CD4-positive, alpha-beta T cell treated with Interleukin-15 for 4 hours (primary cell): ENCODE measurements at regions not wholly inside any gene's neighbourhood (a gene's known extent, or its start where the extent isn't known, plus 50 kb on each side); places are given as distances from the start of the nearest gene placed in this dataset.
"Not testable (repeated sequence)": the region's sequence is repeated elsewhere in the genome, so short reads cannot be mapped to it uniquely, and the experiment has no call there.

Experiments
- DNase-seq: peaks from one replicate; pipeline ENCODE4 v3.0.0-alpha.2; 2020; ENCODE audit warnings: low spot score

DNA sequence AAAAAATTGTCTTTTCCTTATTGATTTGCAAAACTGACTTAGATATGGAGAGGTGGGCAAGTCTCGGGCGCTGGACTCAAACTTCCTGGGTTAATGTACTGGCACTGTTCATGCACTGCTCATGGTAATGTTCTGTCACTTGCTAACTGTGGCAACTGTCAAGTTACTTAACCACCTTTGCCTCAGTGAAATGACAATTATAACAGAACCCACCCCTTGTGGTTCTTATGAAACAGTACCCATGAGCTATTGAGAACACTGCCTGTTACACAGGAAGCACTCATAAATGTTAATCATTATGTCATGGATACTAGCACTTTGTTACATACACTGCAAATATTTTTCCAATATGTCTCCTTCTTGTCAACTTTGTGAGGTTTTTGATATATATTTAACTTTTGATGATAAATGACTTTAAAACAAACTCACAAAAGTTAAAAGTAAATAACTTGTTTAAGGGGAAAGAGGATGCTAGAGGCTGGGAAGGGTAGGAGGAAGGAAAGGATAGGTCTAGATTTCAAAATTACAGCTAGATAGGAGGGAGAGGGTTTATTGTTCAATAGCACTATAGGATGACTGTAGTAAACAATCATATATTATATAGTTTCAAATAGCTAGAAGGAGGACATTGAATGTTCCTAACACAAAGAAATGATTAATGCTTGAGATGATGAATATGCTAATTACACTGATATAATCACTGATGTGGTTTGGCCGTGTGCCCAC, 342.5 kb downstream of the ADGRL2 start:
- no peak for DNase-seq

DNA sequence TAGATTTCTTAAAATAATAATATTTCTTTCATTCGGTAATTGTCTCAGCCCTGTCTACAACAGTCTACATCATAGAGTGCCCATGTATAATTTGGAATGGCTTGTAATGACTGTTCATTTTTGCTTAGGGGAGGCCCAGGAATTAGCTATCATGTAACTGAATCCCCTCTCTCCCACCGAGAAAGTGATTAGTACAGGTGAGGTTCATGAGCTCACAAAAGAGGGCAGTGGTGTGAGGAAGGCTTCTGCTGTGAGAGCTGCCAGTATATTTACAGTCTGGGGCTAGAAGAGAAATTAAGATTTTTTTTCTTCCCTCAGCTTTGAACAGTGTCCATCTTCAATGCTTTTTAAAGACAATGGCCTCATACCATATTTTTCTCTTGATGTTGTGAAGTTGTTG, 340.7 kb downstream of the ADGRL2 start:
- no peak for DNase-seq

DNA sequence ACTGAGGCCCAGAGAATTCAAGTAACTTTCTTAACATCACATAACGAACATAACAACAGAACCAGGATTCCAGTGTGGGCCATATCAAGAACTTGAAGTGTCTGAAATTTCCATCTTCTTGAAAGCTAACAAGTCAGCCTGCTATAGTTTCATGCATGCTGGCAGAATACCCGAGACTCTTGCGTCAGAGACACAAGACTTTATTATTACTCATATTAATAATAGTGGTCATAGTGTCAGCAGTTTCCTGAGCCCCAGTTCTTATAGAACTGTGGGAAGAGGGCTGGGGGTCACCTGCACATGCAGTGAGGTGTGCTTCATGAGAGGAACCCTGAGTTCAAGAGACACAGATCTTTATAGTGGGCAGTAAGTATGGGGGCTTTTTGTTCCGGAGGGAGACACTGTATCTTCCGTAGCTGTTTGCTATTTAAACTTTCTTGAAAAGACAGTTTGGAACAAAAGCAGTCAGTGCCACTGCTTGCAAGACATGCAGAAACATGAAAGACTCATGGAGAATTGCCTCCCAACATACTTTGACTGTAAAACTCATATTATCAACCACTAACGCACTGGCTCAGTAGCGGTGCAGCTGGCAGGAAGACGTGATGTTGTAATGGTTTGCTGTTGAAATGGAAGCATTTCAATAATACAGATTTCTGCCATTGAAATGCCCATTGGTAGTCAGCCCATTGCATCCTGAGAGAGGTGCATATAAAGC, 339.2 kb downstream of the ADGRL2 start:
- DNase-seq, result no peak

DNA sequence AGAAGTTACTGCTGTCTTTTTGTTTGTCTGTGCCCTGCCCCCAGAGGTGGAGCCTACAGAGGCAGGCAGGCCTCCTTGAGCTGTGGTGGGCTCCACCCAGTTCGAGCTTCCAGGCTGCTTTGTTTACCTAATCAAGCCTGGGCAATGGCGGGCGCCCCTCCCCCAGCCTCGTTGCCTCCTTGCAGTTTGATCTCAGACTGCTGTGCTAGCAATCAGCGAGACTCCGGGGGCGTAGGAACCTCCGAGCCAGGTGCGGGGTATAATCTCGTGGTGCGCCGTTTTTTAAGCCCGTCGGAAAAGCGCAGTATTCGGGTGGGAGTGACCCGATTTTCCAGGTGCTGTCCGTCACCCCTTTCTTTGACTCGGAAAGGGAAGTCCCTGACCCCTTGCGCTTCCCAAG, 335.6 kb downstream of the ADGRL2 start:
- DNase-seq, result not testable (repeated sequence)

GRCh38 chr1:82125866-82126265, 325.1 kb downstream of the ADGRL2 start:
- DNase-seq, result no peak

GRCh38 chr1:82125119-82125518, 324.4 kb downstream of the ADGRL2 start:
- DNase-seq, result no peak

GRCh38 chr1:82121421-82121820, 320.7 kb downstream of the ADGRL2 start:
- no peak for DNase-seq

DNA sequence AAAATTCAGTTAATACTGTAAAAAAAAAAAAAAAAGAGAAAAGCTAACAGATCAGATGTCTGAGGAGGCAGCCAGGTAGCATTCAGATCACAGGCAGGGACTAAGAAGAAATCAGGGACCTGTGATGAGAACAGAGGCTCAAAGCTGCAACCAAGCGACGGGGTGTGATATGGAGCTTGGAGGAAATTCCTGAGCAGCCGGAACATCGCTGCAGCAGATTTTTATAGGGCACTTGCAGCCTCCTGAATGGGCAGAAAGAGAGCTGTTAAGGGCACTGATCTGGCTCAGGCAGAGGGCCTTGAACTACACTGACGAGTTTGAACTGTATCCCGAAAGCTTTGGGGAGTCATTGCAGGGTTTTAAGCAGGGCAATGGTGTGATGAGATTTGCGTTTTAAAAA, 315.4 kb downstream of the ADGRL2 start:
- no peak for DNase-seq

DNA sequence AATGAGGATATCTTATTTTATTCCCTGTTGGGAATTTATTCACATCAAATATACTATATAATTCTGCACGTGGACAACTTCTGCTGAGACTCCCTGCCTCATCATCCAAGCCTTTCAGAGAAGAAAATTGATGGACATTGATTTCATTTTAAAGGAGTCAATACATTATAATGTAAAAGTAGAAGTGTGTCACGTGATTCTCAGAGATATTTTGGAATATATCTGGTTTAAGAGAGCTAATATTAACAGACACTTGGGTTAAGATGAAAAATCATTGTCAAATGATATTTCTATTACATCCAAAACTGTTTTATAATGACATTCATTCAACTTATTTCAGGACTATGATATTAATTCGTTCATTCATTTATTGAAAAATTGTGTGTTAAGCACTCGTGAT, 314.2 kb downstream of the ADGRL2 start:
- no peak for DNase-seq

- DNase-seq, result no peak
These were observed 309.9 kb downstream of the ADGRL2 start for GRCh38 chr1:82110366-82111254.

GRCh38 chr1:82108843-82109242, 308.1 kb downstream of the ADGRL2 start:
- DNase-seq, result no peak

DNA sequence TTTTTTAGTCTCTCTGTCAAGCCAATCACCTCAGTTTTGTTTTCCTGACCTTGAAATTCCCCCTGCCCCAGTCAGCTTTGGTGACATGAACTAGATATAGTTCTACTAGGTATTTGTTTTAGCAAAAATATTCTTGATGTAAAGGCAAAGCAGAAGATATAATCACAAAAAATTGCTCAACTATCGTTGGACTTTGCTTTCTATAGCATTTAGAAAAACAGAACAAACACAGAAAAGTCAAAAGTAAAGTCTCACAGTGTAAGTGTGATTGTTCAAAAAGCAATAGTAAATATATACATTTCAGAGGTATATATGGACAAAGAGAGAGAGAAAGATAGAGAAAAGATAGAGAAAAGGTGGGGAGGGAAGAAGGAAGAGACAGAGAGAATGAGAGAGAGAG, 305.9 kb downstream of the ADGRL2 start:
- no peak for DNase-seq

- no peak for DNase-seq
These were observed 298.4 kb downstream of the ADGRL2 start for GRCh38 chr1:82099170-82099569.

- DNase-seq, result no peak
These were observed 293.4 kb downstream of the ADGRL2 start for GRCh38 chr1:82094136-82094535.

GRCh38 chr1:82091729-82092128, 291.0 kb downstream of the ADGRL2 start:
- DNase-seq, result no peak

GRCh38 chr1:82091265-82091664, 290.5 kb downstream of the ADGRL2 start:
- DNase-seq, result no peak

GRCh38 chr1:82090104-82090503, 289.4 kb downstream of the ADGRL2 start:
- DNase-seq, result no peak

GRCh38 chr1:82086739-82087138, 286.0 kb downstream of the ADGRL2 start:
- no peak for DNase-seq

DNA sequence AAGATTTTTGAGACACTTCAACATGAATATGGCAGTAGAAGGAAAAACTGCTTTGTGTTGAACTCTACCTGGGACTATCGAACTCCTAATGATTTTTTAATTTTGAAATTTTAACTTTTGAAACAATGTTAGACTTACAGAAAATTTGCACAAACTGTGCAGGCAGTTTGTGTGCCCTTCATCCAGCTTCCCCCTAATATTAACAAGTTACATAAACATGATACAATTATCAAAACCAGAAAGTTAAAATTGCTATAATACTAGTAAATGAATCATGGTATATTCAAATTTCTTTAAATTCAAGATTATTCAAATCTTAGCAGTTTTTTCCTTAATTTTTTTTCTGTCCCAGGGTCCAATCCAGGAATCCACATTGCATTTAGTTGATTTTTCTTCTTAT, 278.9 kb downstream of the ADGRL2 start:
- DNase-seq, result no peak

- no peak for DNase-seq
These were observed 272.9 kb downstream of the ADGRL2 start for GRCh38 chr1:82073659-82074058.

DNA sequence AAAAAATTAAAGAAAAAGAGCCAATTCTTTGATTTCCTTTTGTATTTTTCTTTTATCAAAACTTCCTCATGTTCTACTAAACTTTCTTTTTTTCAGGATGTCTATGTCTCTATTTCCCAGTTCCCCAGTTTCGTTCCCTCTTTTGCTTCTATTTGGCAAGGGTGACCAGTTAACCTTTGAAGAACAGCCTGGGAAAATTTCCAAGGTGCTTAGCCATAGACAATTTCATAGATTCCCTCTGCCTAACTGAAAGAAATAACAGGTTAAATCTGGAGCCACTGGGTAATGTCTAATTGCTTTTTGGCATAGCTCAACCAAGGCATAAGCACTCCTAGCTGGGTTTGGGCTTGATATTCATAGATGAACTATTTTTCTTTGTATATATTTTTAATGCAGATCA, 272.3 kb downstream of the ADGRL2 start:
- no peak for DNase-seq

- DNase-seq, result no peak
These were observed 265.2 kb downstream of the ADGRL2 start for GRCh38 chr1:82065916-82066315.

- DNase-seq, result no peak
These were observed 264.0 kb downstream of the ADGRL2 start for GRCh38 chr1:82064691-82065090.
